ENCODE measurements at regions not wholly inside any gene's neighbourhood (a gene's known extent, or its start where the extent isn't known, plus 50 kb on each side); places are given as distances from the start of the nearest gene placed in this dataset.
A peak's percentile ranks its signal among the peaks of the same experiment; 100 is the strongest.

DNA sequence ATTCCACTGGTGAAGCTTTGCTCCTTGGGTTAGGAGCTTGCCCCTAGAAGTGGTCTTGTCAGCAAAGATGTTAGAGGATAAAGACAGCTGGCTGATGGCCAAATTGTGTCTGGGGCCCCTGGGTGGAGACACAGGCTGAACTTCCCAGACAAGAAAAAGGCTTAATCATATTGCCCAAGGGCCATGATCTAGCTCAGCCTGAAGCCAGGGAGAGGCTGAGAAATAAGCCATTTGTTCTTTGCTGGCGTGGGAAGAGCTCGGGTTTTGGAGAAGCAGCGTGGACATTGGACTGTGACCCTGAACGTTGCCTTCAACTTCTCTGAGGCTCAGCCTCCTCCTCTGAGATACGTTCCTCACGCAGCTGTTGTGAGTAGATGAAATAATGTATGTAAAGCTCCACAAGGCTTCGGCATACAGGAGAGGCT is 153.0 kb downstream of the ZFP36L2 start:
- whole genome bisulfite sequencing, 2 donors, result 38 to 53% methylated on average over 7 of the region's 7 CpGs
- no peak for ATAC-seq
- TF ChIP-seq, protein P1, sequence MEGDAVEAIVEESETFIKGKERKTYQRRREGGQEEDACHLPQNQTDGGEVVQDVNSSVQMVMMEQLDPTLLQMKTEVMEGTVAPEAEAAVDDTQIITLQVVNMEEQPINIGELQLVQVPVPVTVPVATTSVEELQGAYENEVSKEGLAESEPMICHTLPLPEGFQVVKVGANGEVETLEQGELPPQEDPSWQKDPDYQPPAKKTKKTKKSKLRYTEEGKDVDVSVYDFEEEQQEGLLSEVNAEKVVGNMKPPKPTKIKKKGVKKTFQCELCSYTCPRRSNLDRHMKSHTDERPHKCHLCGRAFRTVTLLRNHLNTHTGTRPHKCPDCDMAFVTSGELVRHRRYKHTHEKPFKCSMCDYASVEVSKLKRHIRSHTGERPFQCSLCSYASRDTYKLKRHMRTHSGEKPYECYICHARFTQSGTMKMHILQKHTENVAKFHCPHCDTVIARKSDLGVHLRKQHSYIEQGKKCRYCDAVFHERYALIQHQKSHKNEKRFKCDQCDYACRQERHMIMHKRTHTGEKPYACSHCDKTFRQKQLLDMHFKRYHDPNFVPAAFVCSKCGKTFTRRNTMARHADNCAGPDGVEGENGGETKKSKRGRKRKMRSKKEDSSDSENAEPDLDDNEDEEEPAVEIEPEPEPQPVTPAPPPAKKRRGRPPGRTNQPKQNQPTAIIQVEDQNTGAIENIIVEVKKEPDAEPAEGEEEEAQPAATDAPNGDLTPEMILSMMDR (IDR thresholded peaks at IDR 0.05), result no peak
- no peak for TF ChIP-seq POLR2A (IDR thresholded peaks at IDR 0.05)
- intact Hi-C loops (cut with DNase I), result no loop called here
- no peaks in the 10 kb centered on the region for H3K27me3 ChIP-seq
- no peak overlapping the region for H3K4me3 ChIP-seq
- H3K36me3 ChIP-seq (replicated peaks in 1 of 2; ENCODE audit: insufficient read depth in 1 of 2, low read depth in 2 of 2), result no peaks in the 10 kb centered on the region
- no peak overlapping the region for H3K27ac ChIP-seq
- no peaks in the 10 kb centered on the region for H3K9me3 ChIP-seq
- peak in 3 of 4 donors; percentile 37 to 51 (median 38) for DNase-seq
- H3K4me1 ChIP-seq, result peaks cover 19% of the 10 kb centered on the region

DNA sequence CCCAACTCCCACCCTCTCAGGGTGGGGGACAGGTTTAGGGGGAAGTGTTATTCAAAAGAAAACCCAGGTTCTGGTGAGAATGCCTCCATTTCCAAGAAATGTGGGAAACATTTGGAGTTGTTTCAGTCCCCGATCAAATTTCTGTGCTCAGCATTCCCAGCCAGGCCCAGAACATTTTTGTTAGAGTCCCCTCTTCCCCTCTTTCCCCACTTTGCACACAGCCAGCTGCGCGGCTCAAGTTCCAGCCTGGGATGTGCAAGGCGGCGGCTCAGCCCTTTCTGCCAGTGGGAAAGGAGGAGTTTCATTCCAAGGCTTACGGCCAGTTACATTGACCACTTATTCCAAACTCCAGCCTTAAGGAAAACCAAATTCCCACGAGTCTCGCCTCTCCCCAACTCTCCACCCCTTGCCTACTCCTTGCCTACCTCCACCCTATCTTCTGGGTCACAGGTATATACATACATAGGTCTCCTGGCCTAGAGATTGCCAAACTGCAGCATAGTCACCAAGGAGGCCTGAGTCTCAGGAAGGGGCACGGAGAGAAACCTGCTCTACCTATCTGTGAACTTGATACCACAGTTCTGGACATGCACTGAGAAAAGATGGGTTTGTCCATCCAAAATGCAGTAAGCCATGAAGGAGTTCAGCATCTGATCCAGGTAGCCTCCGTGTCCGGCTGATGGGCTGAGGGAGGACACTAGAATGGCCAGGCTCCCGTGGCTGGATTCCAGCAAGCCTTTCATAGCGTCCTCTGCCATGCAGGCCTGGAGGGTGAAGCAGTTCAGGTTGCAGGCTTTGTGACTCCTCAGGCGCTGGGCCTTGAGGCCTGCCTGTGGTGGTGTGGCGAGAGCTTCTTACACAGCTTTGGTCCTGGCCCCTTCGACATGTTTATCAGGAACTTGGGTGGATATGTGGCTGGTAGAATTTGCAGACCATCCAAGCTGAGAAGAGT is 154.5 kb downstream of the ZFP36L2 start:
- intact Hi-C loops (cut with DNase I), result no loop called here
- H3K27ac ChIP-seq, result peak overlapping the region in 1 of 4 donors; percentile 18
- H3K36me3 ChIP-seq (replicated peaks in 1 of 2; ENCODE audit: insufficient read depth in 1 of 2, low read depth in 2 of 2), result no peaks in the 10 kb centered on the region
- ATAC-seq (no peak), DNase-seq (no peak)
- no peak for TF ChIP-seq POLR2A (IDR thresholded peaks at IDR 0.05)
- no peaks in the 10 kb centered on the region for H3K9me3 ChIP-seq
- H3K4me1 ChIP-seq, result peaks cover 19% of the 10 kb centered on the region
- H3K4me3 ChIP-seq, result no peak overlapping the region
- WGBS, 2 donors, result 90 to 96% methylated on average over 11 to 16 of the region's 16 CpGs
- no peaks in the 10 kb centered on the region for H3K27me3 ChIP-seq

DNA sequence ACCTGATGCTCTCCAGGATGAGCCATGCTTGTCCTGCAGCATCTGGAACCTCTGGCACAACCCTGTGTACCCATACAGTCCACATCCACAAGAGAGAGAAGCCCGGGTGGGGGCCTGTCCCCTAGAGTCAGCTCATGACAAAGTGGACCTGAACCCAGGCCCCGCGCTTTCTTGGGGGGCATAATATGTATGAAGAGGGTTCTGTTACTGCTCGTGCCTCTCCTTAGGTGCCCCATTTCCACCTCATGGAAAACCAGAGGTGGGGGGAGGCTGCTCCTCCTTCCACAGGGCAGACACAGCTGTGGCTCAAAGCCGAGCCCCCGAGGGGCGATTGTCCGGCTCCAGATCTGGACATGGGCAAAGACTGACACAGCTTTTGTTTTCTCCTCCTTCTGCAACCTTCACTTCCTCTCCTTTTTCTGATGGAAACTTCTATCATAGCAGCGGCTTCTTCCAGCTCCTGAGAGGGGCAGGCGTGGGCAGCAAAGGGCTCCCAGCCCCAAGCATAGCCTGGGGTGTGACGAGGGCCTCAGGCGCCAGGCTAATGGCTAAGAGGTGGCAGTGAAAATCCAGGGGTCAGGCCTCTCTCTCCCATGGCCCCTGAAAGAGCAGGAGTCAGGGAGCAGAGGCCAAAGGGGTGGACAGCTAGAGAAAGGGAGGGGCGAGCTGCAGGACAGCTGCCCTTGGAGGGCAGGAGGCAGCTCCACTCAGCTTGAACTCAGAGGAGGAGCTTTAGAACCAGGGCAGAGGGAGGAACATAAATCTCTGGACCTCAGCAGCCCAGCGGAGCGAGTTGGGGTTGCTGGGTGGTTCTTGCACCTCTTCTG is 155.5 kb downstream of the ZFP36L2 start:
- TF ChIP-seq, protein P1 (IDR thresholded peaks at IDR 0.05), result no peak
- TF ChIP-seq POLR2A (IDR thresholded peaks at IDR 0.05), result peak in 1 of 3 donors; percentile 8
- WGBS, 2 donors, result 91 to 93% methylated on average over 11 to 15 of the region's 15 CpGs
- no peak for DNase-seq
- no peaks in the 10 kb centered on the region for H3K9me3 ChIP-seq
- ATAC-seq, result no peak
- peak overlapping the region in 2 of 4 donors; percentile 4 to 18 for H3K27ac ChIP-seq
- H3K4me3 ChIP-seq, result no peak overlapping the region
- no peaks in the 10 kb centered on the region for H3K27me3 ChIP-seq
- intact Hi-C loops (cut with DNase I), result no loop called here
- H3K36me3 ChIP-seq (replicated peaks in 1 of 2; ENCODE audit: insufficient read depth in 1 of 2, low read depth in 2 of 2), result no peaks in the 10 kb centered on the region
- H3K4me1 ChIP-seq, result peaks cover 16% of the 10 kb centered on the region

DNA sequence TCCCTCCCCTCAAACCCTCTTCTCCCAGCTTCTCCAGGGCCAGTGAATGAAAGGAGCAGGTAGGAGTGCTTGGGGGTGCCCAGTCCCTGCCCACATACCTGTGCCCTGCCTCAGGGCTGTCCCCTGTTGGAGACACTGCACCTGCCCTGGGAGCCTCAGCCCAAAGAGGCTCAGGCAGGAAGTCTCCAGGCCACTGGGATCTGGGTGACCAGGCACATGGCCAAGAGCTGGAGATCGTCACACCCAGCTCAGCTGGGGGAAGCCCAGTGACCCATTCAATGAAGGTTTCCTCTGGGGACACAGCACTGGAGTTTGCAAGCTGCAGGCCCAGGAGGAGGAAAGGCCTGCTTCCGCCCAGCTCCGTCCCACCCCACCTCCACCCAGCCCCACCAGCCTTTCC is 156.4 kb downstream of the ZFP36L2 start:
- Histone ChIP-seq H3K27me3 (no peaks in the 10 kb centered on the region), H3K4me3 (no peak overlapping the region), H3K4me1 (peaks cover 11% of the 10 kb centered on the region), H3K9me3 (no peaks in the 10 kb centered on the region), H3K27ac (no peak overlapping the region), H3K36me3 (replicated peaks in 1 of 2; ENCODE audit: insufficient read depth in 1 of 2, low read depth in 2 of 2) (no peaks in the 10 kb centered on the region)
- 36 to 79% methylated on average over 1 to 3 of the region's 3 CpGs for WGBS, 2 donors
- ATAC-seq (peak; percentile 45), DNase-seq (peak; percentile 34 to 65 (median 60))
- TF ChIP-seq, protein P1 (IDR thresholded peaks at IDR 0.05), result no peak
- no peak for TF ChIP-seq POLR2A (IDR thresholded peaks at IDR 0.05)
- intact Hi-C loops (cut with DNase I), result no loop called here

All from body of pancreas (tissue), 4 donors.